Psoas muscle (tissue), 7 donors: ENCODE measurements at regions not wholly inside any gene's neighbourhood (a gene's known extent, or its start where the extent isn't known, plus 50 kb on each side); places are given as distances from the start of the nearest gene placed in this dataset.

Source experiments
- ATAC-seq, 4 donors: fragments of 200-7000 bp; cut with Tn5 transposase; one replicate each; pipeline ENCODE4 v1.9.1; 2020; ENCODE audit warnings: moderate library complexity in 3 of 4, mild to moderate bottlenecking in 2 of 4
- DNase-seq, 2 donors: peaks; one replicate each; pipeline ENCODE4 v3.0.0-alpha.2; 2020
- H3K27ac ChIP-seq: fragments of 200-600 bp; one replicate; pipeline ENCODE4 v1.8.0; 2022
- H3K27me3 ChIP-seq, 3 donors: fragments of 200-600 bp in 1 of 3; one replicate each; pipeline versions ENCODE4 v1.6.1 to v1.8.0; 2013 to 2022; ENCODE audit warnings: low read length in 2 of 3, mild to moderate bottlenecking in 2 of 3, moderate library complexity in 1 of 3; ENCODE audit not compliant: insufficient read depth in 3 of 3
- H3K36me3 ChIP-seq, 2 donors: fragments of 200-600 bp in 1 of 2; one replicate each; pipeline versions ENCODE4 v1.6.1 to v1.8.0; 2013 to 2022; ENCODE audit warnings: low read depth in 1 of 2, mild to moderate bottlenecking in 1 of 2, moderate library complexity in 1 of 2; ENCODE audit not compliant: insufficient read depth in 1 of 2
- H3K4me1 ChIP-seq: fragments of 200-600 bp; one replicate; pipeline ENCODE4 v1.8.0; 2022
- H3K4me3 ChIP-seq: fragments of 200-600 bp; one replicate; pipeline ENCODE4 v1.8.0; 2022; ENCODE audit warnings: mild to moderate bottlenecking
- H3K9me3 ChIP-seq: fragments of 200-600 bp; one replicate; pipeline ENCODE4 v1.8.0; 2022
- WGBS, 3 donors: extraction: QIAGEN DNeasy Blood & Tissue Kit; methylation state at CpG; one replicate each; pipeline versions ENCODE4 v1.1.6 to v1.1.7; 2013; 5-methylcytosine and 5-hydroxymethylcytosine counted together
- intact Hi-C, 2 donors: fragments of 100-400 bp; cut with DNase I; formaldehyde crosslinking; loops; one replicate each; pipeline versions ENCODE4 v1.11.0 to v1.14.2; 2022
- TF ChIP-seq, protein P1 (sequence below): fragments of 200-600 bp; IDR thresholded peaks from one replicate; pipeline ENCODE4 v1.8.0; 2022; ENCODE audit warnings: antibody characterized with exemption
- donor health status: healthy with polysubstance abuse.
- donor health status: DM: no; HTN: no; CAD: no; lungs with moderate emphysema.
- donor health status: Bipolar disorder and iron deficiency.
- donor health status: healthy.
- donor health status: DM: yes; HTN: yes; CAD: no.
- donor health status: DM: no; HTN: no; CAD: no.
- donor health status: DM: yes; HTN: yes; CAD: no.

DNA sequence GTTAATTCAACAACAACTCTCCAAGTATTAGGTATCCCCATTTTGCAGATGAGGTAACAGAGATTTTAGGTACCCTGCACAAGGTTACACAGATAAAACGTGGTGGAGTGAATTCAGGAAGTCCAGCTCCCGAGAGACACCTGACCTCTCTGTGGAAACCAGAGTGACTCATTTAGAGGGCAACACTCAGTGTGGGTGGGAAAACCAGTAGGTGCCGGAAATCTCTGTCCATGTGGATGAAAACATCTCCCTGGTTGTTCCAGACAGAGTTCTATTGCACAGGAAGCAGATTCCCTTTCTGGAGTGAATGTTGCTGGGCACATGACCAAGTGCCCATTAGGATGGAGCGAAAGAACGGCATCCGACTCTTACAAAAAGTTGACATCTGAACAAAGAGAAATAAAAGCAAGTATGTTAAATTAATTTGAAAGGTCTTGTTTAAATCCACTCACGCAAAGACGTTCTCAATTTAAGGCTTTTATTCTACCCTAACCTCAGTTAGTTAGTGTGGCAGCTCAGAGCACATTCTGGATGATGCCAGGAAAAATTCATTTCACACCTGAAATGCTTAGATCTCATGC, 391.9 kb upstream of the WWC1 start:
- Histone ChIP-seq H3K9me3 (no peaks in the 10 kb centered on the region), H3K36me3 (no peaks in the 10 kb centered on the region), H3K4me1 (no peaks in the 10 kb centered on the region), H3K27ac (no peak overlapping the region), H3K27me3 (no peaks in the 10 kb centered on the region), H3K4me3 (no peak overlapping the region)
- TF ChIP-seq, protein P1, sequence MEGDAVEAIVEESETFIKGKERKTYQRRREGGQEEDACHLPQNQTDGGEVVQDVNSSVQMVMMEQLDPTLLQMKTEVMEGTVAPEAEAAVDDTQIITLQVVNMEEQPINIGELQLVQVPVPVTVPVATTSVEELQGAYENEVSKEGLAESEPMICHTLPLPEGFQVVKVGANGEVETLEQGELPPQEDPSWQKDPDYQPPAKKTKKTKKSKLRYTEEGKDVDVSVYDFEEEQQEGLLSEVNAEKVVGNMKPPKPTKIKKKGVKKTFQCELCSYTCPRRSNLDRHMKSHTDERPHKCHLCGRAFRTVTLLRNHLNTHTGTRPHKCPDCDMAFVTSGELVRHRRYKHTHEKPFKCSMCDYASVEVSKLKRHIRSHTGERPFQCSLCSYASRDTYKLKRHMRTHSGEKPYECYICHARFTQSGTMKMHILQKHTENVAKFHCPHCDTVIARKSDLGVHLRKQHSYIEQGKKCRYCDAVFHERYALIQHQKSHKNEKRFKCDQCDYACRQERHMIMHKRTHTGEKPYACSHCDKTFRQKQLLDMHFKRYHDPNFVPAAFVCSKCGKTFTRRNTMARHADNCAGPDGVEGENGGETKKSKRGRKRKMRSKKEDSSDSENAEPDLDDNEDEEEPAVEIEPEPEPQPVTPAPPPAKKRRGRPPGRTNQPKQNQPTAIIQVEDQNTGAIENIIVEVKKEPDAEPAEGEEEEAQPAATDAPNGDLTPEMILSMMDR = no peak
- intact Hi-C loops = no loop called here
- ATAC-seq (no peak), DNase-seq (no peak)
- WGBS, 3 donors = 60 to 67% (median 61%) methylated on average over 8 of the region's 8 CpGs

DNA sequence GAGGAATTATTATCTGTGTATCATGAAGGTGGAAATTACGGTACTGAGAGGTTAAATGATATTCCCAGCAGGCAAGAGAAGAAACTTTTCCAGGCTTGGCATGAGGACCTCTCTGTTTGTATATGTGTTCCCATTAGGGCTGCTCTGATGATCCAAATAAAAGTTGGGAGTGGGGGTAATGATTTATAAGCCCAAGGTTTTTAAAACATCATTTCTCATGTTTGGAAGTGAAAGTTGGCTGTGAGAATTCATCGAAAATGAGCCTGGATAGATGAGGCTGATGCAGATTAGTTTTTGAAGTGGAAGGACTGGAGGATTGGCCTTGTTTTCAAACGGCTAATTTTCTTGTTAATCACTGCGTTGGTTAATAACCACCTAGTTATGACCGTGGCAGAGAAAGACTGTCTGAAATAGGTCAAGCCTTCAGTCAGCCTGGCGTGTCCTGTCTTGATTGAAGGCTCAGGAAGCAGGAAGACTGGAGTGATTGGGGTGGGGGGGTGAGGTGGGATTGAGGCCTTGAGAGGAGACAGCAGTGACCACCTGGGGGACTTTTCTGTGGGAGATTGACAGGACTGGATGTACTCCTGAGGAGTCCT, 391.0 kb upstream of the WWC1 start:
- H3K27me3 ChIP-seq = no peaks in the 10 kb centered on the region
- DNase-seq (no peak), ATAC-seq (no peak)
- H3K9me3 ChIP-seq = no peaks in the 10 kb centered on the region
- intact Hi-C loops = no loop called here
- WGBS, 3 donors = 55 to 58% (median 57%) methylated on average over 6 of the region's 6 CpGs
- H3K36me3 ChIP-seq = no peaks in the 10 kb centered on the region
- TF ChIP-seq, protein P1 = no peak
- no peak overlapping the region for H3K4me3 ChIP-seq
- H3K27ac ChIP-seq = no peak overlapping the region
- H3K4me1 ChIP-seq = no peaks in the 10 kb centered on the region

DNA sequence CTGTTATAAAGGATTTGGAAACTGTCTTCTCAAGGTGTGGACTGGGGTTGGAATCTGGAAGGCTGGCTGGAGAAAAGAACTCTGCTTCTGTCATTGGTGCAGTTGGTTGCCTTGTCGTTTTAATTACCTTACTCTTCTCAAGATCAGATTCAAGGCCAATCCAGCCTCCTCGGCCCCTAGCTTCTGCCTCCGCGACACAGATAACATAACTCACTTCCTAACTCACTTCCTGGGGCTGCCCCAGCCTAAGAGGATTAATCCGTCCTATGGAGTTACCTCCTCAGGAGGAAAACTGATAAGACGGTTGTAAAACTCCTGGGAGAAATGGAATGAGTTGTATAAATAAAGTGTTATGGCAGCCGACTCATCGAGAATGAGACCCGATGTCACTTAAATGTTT, 389.1 kb upstream of the WWC1 start:
- intact Hi-C loops = no loop called here
- Histone ChIP-seq H3K36me3 (no peaks in the 10 kb centered on the region), H3K27ac (no peak overlapping the region), H3K9me3 (no peaks in the 10 kb centered on the region), H3K4me3 (no peak overlapping the region), H3K27me3 (no peaks in the 10 kb centered on the region), H3K4me1 (no peaks in the 10 kb centered on the region)
- TF ChIP-seq, protein P1 = no peak
- ATAC-seq (no peak), DNase-seq (no peak)
- 42 to 48% (median 43%) methylated on average over 9 of the region's 9 CpGs for WGBS, 3 donors

DNA sequence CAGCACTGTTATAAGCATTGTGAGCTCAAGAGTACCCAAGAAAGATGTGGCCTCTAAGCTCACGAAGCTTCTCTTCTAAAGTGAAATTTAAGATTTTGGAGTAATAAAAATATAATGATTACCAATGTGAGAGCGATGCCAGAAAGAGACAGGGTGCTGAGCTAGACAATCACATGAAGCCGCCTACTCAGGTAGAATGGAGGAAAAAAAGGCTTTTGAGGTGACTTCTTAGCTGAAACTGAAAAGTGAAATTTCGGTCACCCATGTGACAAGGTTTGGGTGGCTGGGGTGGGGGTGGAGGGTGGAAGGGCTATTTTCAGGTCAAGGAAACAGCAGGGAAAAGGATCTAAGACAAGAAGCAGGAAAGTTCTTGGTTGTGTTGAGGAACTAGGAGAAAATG, 388.2 kb upstream of the WWC1 start:
- 82 to 88% (median 84%) methylated on average over 4 of the region's 4 CpGs for WGBS, 3 donors
- intact Hi-C loops = no loop called here

More for the DNA sequence above, 388.2 kb upstream of the WWC1 start:
- DNase-seq = no peak
- no peak for ATAC-seq
- Histone ChIP-seq H3K27me3 (no peaks in the 10 kb centered on the region), H3K27ac (no peak overlapping the region), H3K9me3 (no peaks in the 10 kb centered on the region), H3K4me3 (no peak overlapping the region), H3K36me3 (no peaks in the 10 kb centered on the region), H3K4me1 (no peaks in the 10 kb centered on the region)
- TF ChIP-seq, protein P1 = no peak
